ENCODE measurements at regions not wholly inside any gene's neighbourhood (a gene's known extent, or its start where the extent isn't known, plus 50 kb on each side); places are given as distances from the start of the nearest gene placed in this dataset.
"Not testable (repeated sequence)": the region's sequence is repeated elsewhere in the genome, so short reads cannot be mapped to it uniquely, and the experiment has no call there.

DNA sequence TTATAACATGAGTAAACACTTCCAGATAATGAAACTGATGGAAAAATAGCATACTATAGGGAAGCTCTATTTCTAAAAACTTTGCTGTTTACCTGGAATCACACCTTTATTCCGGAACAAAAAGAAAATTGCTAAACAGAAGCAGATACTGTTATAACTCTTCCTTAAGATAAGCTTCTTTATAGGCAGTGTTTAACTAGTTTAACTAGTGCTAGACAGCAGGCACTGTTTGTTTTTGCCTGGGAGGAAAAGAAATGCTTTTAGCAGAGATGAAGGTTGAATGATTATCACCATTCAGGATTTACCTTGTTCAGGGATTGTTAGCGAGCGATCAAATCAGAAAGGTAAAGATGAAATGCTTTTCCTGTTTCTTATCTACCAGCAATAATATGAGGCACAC is 54.7 kb upstream of the PDPR start:
- TF ChIP-seq, protein P1, sequence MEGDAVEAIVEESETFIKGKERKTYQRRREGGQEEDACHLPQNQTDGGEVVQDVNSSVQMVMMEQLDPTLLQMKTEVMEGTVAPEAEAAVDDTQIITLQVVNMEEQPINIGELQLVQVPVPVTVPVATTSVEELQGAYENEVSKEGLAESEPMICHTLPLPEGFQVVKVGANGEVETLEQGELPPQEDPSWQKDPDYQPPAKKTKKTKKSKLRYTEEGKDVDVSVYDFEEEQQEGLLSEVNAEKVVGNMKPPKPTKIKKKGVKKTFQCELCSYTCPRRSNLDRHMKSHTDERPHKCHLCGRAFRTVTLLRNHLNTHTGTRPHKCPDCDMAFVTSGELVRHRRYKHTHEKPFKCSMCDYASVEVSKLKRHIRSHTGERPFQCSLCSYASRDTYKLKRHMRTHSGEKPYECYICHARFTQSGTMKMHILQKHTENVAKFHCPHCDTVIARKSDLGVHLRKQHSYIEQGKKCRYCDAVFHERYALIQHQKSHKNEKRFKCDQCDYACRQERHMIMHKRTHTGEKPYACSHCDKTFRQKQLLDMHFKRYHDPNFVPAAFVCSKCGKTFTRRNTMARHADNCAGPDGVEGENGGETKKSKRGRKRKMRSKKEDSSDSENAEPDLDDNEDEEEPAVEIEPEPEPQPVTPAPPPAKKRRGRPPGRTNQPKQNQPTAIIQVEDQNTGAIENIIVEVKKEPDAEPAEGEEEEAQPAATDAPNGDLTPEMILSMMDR (conservative IDR thresholded peaks at IDR 0.05 in 1 of 2, IDR thresholded peaks at IDR 0.05 in 1 of 2; ENCODE audit: low read depth in 1 of 2, low read length in 2 of 2) = not testable (repeated sequence)
- not testable (repeated sequence) for TF ChIP-seq EZH2 (IDR thresholded peaks at IDR 0.05; ENCODE audit: low read length, missing control alignments)
